B cell (primary cell): ENCODE measurements at regions not wholly inside any gene's neighbourhood (a gene's known extent, or its start where the extent isn't known, plus 50 kb on each side); places are given as distances from the start of the nearest gene placed in this dataset.

Source experiments
- ATAC-seq: fragments of 200-7000 bp; cut with Tn5 transposase; one replicate; pipeline ENCODE4 v1.10.0; 2021; ENCODE audit warnings: low read depth, mild to moderate bottlenecking, moderate number of reproducible peaks, moderate library complexity
- CTCF ChIA-PET: fragments of 350-600 bp; sonication (Branson Sonifier 250); formaldehyde crosslinking; loops from one replicate; lab custom pipeline; 2021; ENCODE audit warnings: antibody characterized with exemption, inconsistent platforms; lab: Charles Lee
- POLR2A ChIA-PET: fragments of 350-600 bp; sonication (Branson Sonifier 250); formaldehyde crosslinking; loops from one replicate; lab custom pipeline; 2021; ENCODE audit warnings: antibody characterized with exemption; lab: Charles Lee
- DNase-seq: peaks from one replicate; pipeline ENCODE4 v3.0.0; 2013
- H2AFZ ChIP-seq: 2 replicates; pipeline ENCODE4 v1.6.1; 2012; ENCODE audit warnings: mild to moderate bottlenecking, low read depth, low read length; ENCODE audit not compliant: insufficient read depth, poor library complexity, severe bottlenecking
- H3K27ac ChIP-seq, 2 donors: 1 replicate in 1 of 2; 2 replicates in 1 of 2; pipeline ENCODE4 v1.5.1; 2012 to 2013; ENCODE audit warnings: low read length in 2 of 2, mild to moderate bottlenecking in 2 of 2, moderate library complexity in 1 of 2
- H3K27me3 ChIP-seq, 4 experiments: fragments of 200-600 bp in 1 of 4; sonication (generic) in 1 of 4; replicated peaks in 1 of 4; 1 replicate in 2 of 4; 2 replicates in 2 of 4; pipeline versions ENCODE4 v1.6.1 to v1.7.0; 2013 to 2016; ENCODE audit warnings: low read length in 3 of 4, mild to moderate bottlenecking in 2 of 4, mixed read lengths in 1 of 4, moderate library complexity in 1 of 4; ENCODE audit not compliant: insufficient read depth in 4 of 4, control insufficient read depth in 3 of 4; ENCODE audit errors: control extremely low read depth in 1 of 4
- H3K36me3 ChIP-seq, 2 experiments: replicated peaks in 1 of 2; 1 replicate in 1 of 2; 2 replicates in 1 of 2; pipeline versions ENCODE4 v1.6.1 to v1.7.1; 2013; ENCODE audit warnings: low read length in 1 of 2; ENCODE audit not compliant: insufficient read depth in 2 of 2, control insufficient read depth in 1 of 2; ENCODE audit errors: control extremely low read depth in 1 of 2, extremely low read depth in 1 of 2
- H3K4me1 ChIP-seq, 2 donors: fragments of 200-600 bp in 1 of 2; sonication (generic) in 1 of 2; 1 replicate in 1 of 2; 2 replicates in 1 of 2; pipeline versions ENCODE4 v1.5.1 to v1.6.1; 2013 to 2017; ENCODE audit warnings: low read length in 2 of 2; ENCODE audit not compliant: control insufficient read depth in 2 of 2, insufficient read depth in 2 of 2
- H3K4me2 ChIP-seq: replicated peaks from 2 replicates; pipeline ENCODE3; 2012; ENCODE audit warnings: mild to moderate bottlenecking, low read depth, low read length; ENCODE audit not compliant: poor library complexity, severe bottlenecking
- H3K4me3 ChIP-seq, 5 experiments: fragments of 200-600 bp in 1 of 5; sonication (generic) in 1 of 5; 1 replicate in 3 of 5; 2 replicates in 2 of 5; pipeline versions ENCODE4 v1.5.1 to v1.7.0; 2011 to 2016; ENCODE audit warnings: low read length in 4 of 5, mild to moderate bottlenecking in 4 of 5, low read depth in 2 of 5, control low read depth in 1 of 5, moderate library complexity in 1 of 5; ENCODE audit not compliant: insufficient read depth in 1 of 5; ENCODE audit errors: control extremely low read depth in 1 of 5, extremely low read depth in 1 of 5
- H3K79me2 ChIP-seq: fragments of 200-600 bp; sonication (generic); one replicate; pipeline ENCODE4 v1.6.0; 2016; ENCODE audit warnings: low read length; ENCODE audit not compliant: control insufficient read depth, insufficient read depth
- H3K9ac ChIP-seq: fragments of 200-600 bp; sonication (generic); 2 replicates; pipeline ENCODE4 v1.6.1; 2017; ENCODE audit warnings: mild to moderate bottlenecking, low read length, moderate library complexity
- H3K9me3 ChIP-seq, 3 donors: one replicate each; pipeline versions ENCODE4 v1.6.1 to v1.7.1; 2013; ENCODE audit warnings: low read length in 2 of 3; ENCODE audit not compliant: control insufficient read depth in 2 of 3, insufficient read depth in 1 of 3; ENCODE audit errors: control extremely low read depth in 1 of 3
- H4K20me1 ChIP-seq: 2 replicates; pipeline ENCODE4 v1.6.0; 2012; ENCODE audit warnings: mild to moderate bottlenecking, low read length; ENCODE audit not compliant: insufficient read depth, control insufficient read depth, poor library complexity, severe bottlenecking
- H3K27ac Mint-ChIP-seq: one replicate; pipeline ENCODE4 v1.8.0; 2021; ENCODE audit warnings: mixed read lengths
- H3K27me3 Mint-ChIP-seq: one replicate; pipeline ENCODE4 v1.8.0; 2021; ENCODE audit warnings: mixed read lengths
- H3K4me1 Mint-ChIP-seq: one replicate; pipeline ENCODE4 v1.8.0; 2021; ENCODE audit warnings: mixed read lengths
- H3K4me3 Mint-ChIP-seq: one replicate; pipeline ENCODE4 v1.8.0; 2021; ENCODE audit warnings: mixed read lengths
- H3K9me3 Mint-ChIP-seq: one replicate; pipeline ENCODE4 v1.8.0; 2022; ENCODE audit warnings: mixed read lengths; ENCODE audit not compliant: insufficient read depth
- EZH2 ChIP-seq: IDR thresholded peaks from 2 replicates; pipeline ENCODE4 v1.6.1; 2012; ENCODE audit warnings: borderline replicate concordance, low read depth, mild to moderate bottlenecking, moderate library complexity, low read length; ENCODE audit not compliant: insufficient read depth, poor library complexity, severe bottlenecking
- WGBS: methylation state at CpG from one replicate; pipeline ENCODE4 v1.1.5; 2013; ENCODE audit warnings: missing lambda C conversion rate; ENCODE audit not compliant: insufficient coverage; 5-methylcytosine and 5-hydroxymethylcytosine counted together
- intact Hi-C: fragments of 100-400 bp; cut with micrococcal nuclease; formaldehyde crosslinking; loops from one replicate; pipeline ENCODE4 v1.10.0; 2022
- TF ChIP-seq, protein P1 (sequence below): fragments of 200-600 bp; IDR thresholded peaks from one replicate; pipeline ENCODE4 v1.8.0; 2022; ENCODE audit warnings: antibody characterized with exemption, mild to moderate bottlenecking

DNA sequence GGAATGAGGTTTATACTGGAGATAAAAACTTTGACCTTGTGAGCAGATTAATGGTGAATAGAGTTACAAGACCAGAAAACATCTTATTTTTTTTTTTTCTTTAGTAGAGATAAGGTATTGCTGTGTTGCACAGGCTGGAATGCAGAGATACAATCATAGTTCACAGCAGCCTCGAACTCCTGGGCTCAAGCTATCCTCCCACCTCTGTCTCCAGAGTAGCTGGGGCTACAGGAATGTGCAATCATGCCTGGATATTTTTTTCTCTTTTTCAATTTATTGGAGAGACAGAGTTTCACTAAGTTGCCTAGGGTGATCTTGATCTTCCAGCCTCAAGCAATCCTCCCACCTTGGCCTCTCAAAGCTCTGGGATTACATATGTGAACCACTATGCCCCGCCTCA, 2139.1 kb downstream of the PCDH9 start:
- no peak overlapping the region for H3K4me3 ChIP-seq
- H2AFZ ChIP-seq, result no peak overlapping the region
- no peaks in the 10 kb centered on the region for H3K36me3 ChIP-seq
- DNase-seq (no peak), ATAC-seq (no peak)
- H3K9me3 ChIP-seq, result peaks cover 0 to 2% (median 2%) of the 10 kb centered on the region in 3 donors
- no peaks in the 10 kb centered on the region for H3K27me3 ChIP-seq
- TF ChIP-seq EZH2, result no peak
- TF ChIP-seq, protein P1, sequence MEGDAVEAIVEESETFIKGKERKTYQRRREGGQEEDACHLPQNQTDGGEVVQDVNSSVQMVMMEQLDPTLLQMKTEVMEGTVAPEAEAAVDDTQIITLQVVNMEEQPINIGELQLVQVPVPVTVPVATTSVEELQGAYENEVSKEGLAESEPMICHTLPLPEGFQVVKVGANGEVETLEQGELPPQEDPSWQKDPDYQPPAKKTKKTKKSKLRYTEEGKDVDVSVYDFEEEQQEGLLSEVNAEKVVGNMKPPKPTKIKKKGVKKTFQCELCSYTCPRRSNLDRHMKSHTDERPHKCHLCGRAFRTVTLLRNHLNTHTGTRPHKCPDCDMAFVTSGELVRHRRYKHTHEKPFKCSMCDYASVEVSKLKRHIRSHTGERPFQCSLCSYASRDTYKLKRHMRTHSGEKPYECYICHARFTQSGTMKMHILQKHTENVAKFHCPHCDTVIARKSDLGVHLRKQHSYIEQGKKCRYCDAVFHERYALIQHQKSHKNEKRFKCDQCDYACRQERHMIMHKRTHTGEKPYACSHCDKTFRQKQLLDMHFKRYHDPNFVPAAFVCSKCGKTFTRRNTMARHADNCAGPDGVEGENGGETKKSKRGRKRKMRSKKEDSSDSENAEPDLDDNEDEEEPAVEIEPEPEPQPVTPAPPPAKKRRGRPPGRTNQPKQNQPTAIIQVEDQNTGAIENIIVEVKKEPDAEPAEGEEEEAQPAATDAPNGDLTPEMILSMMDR, result no peak
- H3K4me3 Mint-ChIP-seq, result no peak overlapping the region
- no peak overlapping the region for H3K4me2 ChIP-seq
- no peaks in the 10 kb centered on the region for H3K4me1 Mint-ChIP-seq
- no peaks in the 10 kb centered on the region for H3K9me3 Mint-ChIP-seq
- H3K27ac ChIP-seq, result no peak overlapping the region
- ChIA-PET CTCF (no interaction called here), POLR2A (no interaction called here)
- no peaks in the 10 kb centered on the region for H3K27me3 Mint-ChIP-seq
- H3K27ac Mint-ChIP-seq, result no peak overlapping the region
- H3K9ac ChIP-seq, result no peak overlapping the region
- H4K20me1 ChIP-seq, result no peaks in the 10 kb centered on the region
- H3K4me1 ChIP-seq, result no peaks in the 10 kb centered on the region
- no CpG with 5 or more reads among the region's 2 CpGs for WGBS
- H3K79me2 ChIP-seq, result no peaks in the 10 kb centered on the region
- intact Hi-C loops, result no loop called here

DNA sequence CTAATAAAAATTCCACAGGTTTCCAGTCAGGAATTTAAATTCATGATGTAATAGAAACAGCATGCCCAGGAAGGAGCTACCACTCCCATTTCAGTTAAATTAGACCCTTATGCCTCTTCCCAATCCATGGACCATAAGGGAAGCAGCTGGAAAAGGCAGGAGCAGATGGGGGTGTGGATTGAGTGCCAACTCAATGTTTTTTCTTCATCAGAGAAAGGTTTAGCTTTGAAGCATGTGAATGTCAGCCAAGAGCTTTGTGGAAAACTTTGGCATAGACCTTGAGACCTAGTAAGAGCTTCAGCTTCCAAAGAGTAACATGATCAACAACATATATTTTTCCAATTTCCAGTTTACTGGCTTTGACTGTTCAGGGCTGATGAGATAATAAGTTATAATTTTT, 2139.9 kb downstream of the PCDH9 start:
- H3K36me3 ChIP-seq, result no peaks in the 10 kb centered on the region
- Mint-ChIP-seq H3K27me3 (no peaks in the 10 kb centered on the region), H3K4me1 (no peaks in the 10 kb centered on the region), H3K27ac (no peak overlapping the region), H3K4me3 (no peak overlapping the region), H3K9me3 (no peaks in the 10 kb centered on the region)
- H2AFZ ChIP-seq, result no peak overlapping the region
- no peaks in the 10 kb centered on the region for H3K4me1 ChIP-seq
- ChIA-PET POLR2A (no interaction called here), CTCF (no interaction called here)
- no peak overlapping the region for H3K4me3 ChIP-seq
- ATAC-seq (no peak), DNase-seq (no peak)
- H3K9ac ChIP-seq, result no peak overlapping the region
- H3K27ac ChIP-seq, result no peak overlapping the region
- H4K20me1 ChIP-seq, result no peaks in the 10 kb centered on the region
- peaks cover 0 to 8% (median 2%) of the 10 kb centered on the region in 3 donors for H3K9me3 ChIP-seq
- no peaks in the 10 kb centered on the region for H3K27me3 ChIP-seq
- H3K79me2 ChIP-seq, result no peaks in the 10 kb centered on the region
- intact Hi-C loops, result no loop called here
- H3K4me2 ChIP-seq, result no peak overlapping the region
- TF ChIP-seq, protein P1, result no peak
- TF ChIP-seq EZH2, result no peak
